K562 (cell line): ENCODE measurements at regions not wholly inside any gene's neighbourhood (a gene's known extent, or its start where the extent isn't known, plus 50 kb on each side); places are given as distances from the start of the nearest gene placed in this dataset.

Experiments
- ATAC-seq: fragments of 200-7000 bp; cut with Tn5 transposase; 3 replicates; pipeline ENCODE4 v1.9.1; 2020; ENCODE audit warnings: moderate library complexity
- BruUV-seq: library from RNA; stranded (reverse); fragments of 400-500 nt; replicated peaks from 2 replicates; lab custom pipeline; 2021; lab: Mats Ljungman, UMichigan
- CTCF ChIA-PET: fragments of 300-600 bp; formaldehyde crosslinking; extraction: SDS; loops from one replicate; lab custom pipeline; 2021; ENCODE audit warnings: low intra/inter-chr PET ratio; lab: Yijun Ruan, JAX
- POLR2A ChIA-PET: fragments of 300-600, 350-650 bp; sonication (Branson Sonifier 250); formaldehyde crosslinking; extraction: SDS; loops from one replicate; lab custom pipeline; 2021; ENCODE audit warnings: antibody characterized with exemption, inconsistent platforms; lab: Yijun Ruan, JAX
- DNase-seq, 4 experiments: peaks; one replicate each; pipeline versions ENCODE4 v3.0.0 to v3.0.0-alpha.2; 2011 to 2018; ENCODE audit warnings: low spot score in 3 of 4, mixed read lengths in 3 of 4; ENCODE audit errors: extremely low read depth in 1 of 4
- FAIRE-seq: peaks from 2 replicates; lab custom pipeline; 2011; peaks lifted over from hg19 to GRCh38; lab: Jason Lieb, UNC
- H2AFZ ChIP-seq: 2 replicates; pipeline ENCODE4 v1.6.0; 2011; ENCODE audit warnings: low read depth, low read length, control low read depth, inconsistent platforms
- H3K27ac ChIP-seq: fragments of 200-600 bp; 3 replicates; pipeline ENCODE4 v1.8.0; 2011; ENCODE audit warnings: low read depth, mild to moderate bottlenecking, control low read depth, inconsistent platforms, low read length, moderate library complexity, mixed read lengths; ENCODE audit errors: extremely low read depth
- H3K27me3 ChIP-seq, 2 experiments: fragments of 300-600 bp in 1 of 2; 2 replicates in 1 of 2; 3 replicates in 1 of 2; pipeline versions ENCODE4 v1.6.0 to v1.8.0; 2011; ENCODE audit warnings: inconsistent platforms in 2 of 2, low read length in 2 of 2, mild to moderate bottlenecking in 1 of 2, mixed read lengths in 1 of 2, moderate library complexity in 1 of 2; ENCODE audit not compliant: control insufficient read depth in 2 of 2, insufficient read depth in 2 of 2
- H3K36me3 ChIP-seq: fragments of 300-600 bp; 3 replicates; pipeline ENCODE4 v1.8.0; 2011; ENCODE audit warnings: mild to moderate bottlenecking, low read length, inconsistent platforms; ENCODE audit not compliant: control insufficient read depth, insufficient read depth
- H3K4me1 ChIP-seq, 2 experiments: fragments of 200-600 bp in 1 of 2; replicated peaks in 1 of 2; 2 replicates in 1 of 2; 3 replicates in 1 of 2; pipeline versions ENCODE4 v1.5.1 to v1.8.0; 2011; ENCODE audit warnings: inconsistent platforms in 2 of 2, low read length in 2 of 2, mild to moderate bottlenecking in 1 of 2, mixed read lengths in 1 of 2, moderate library complexity in 1 of 2; ENCODE audit not compliant: control insufficient read depth in 2 of 2, insufficient read depth in 2 of 2
- H3K4me2 ChIP-seq: 2 replicates; pipeline ENCODE4 v1.6.1; 2011; ENCODE audit warnings: low read length, control low read depth, inconsistent platforms, mixed read lengths; ENCODE audit not compliant: insufficient read depth
- H3K4me3 ChIP-seq: fragments of 200-600 bp; sonication (generic), shearing (Covaris generic); 2 replicates; pipeline ENCODE4 v1.5.1; 2016; ENCODE audit warnings: control low read depth, inconsistent platforms
- H3K79me2 ChIP-seq: fragments of 200-600 bp; 3 replicates; pipeline ENCODE4 v1.8.0; 2011; ENCODE audit warnings: low read length, inconsistent platforms; ENCODE audit not compliant: control insufficient read depth, insufficient read depth
- H3K9ac ChIP-seq, 2 experiments: 2 replicates each; pipeline versions ENCODE4 v1.6.0 to v1.6.1; 2011; ENCODE audit warnings: low read depth in 2 of 2, low read length in 2 of 2, control low read depth in 1 of 2, inconsistent platforms in 1 of 2, mild to moderate bottlenecking in 1 of 2, mixed read lengths in 1 of 2; ENCODE audit not compliant: insufficient read depth in 1 of 2
- H3K9me1 ChIP-seq: one replicate; pipeline ENCODE4 v1.6.0; 2011; ENCODE audit warnings: inconsistent platforms, mild to moderate bottlenecking, low read length, moderate library complexity; ENCODE audit not compliant: control insufficient read depth, insufficient read depth
- H3K9me3 ChIP-seq: replicated peaks from 2 replicates; pipeline ENCODE4 v1.5.1; 2011; ENCODE audit warnings: low read depth, low read length, inconsistent platforms; ENCODE audit not compliant: control insufficient read depth, insufficient read depth
- H4K20me1 ChIP-seq: replicated peaks from 2 replicates; pipeline ENCODE4 v1.6.1; 2011; ENCODE audit warnings: low read length, inconsistent platforms, mixed read lengths; ENCODE audit not compliant: control insufficient read depth, insufficient read depth
- BRF1 ChIP-seq: IDR thresholded peaks from 3 replicates; pipeline ENCODE4 v1.6.1; 2011; ENCODE audit warnings: borderline replicate concordance, mild to moderate bottlenecking; ENCODE audit not compliant: insufficient read length; ENCODE audit errors: extremely low read depth
- CEBPB ChIP-seq: fragments of 450-650 bp; IDR thresholded peaks from 2 replicates; pipeline ENCODE4 v1.6.1; 2016; ENCODE audit warnings: missing genetic modification characterization, missing compliant biosample characterization
- CEBPG ChIP-seq, 3 experiments: fragments of 200-800 bp in 1 of 3; sonication (Bioruptor generic) in 1 of 3; sonication (generic) in 1 of 3; formaldehyde crosslinking in 1 of 3; IDR thresholded peaks in 2 of 3; conservative IDR thresholded peaks in 1 of 3; 2 replicates each; pipeline versions ENCODE4 v1.6.1 to v1.8.0; 2016 to 2022; ENCODE audit warnings: missing compliant biosample characterization in 2 of 3, missing genetic modification characterization in 2 of 3, mild to moderate bottlenecking in 1 of 3, missing genetic modification reagents in 1 of 3
- ERF ChIP-seq: fragments of 450-650 bp; formaldehyde crosslinking; IDR thresholded peaks from 2 replicates; pipeline ENCODE4 v1.4.0; 2020; ENCODE audit warnings: mild to moderate bottlenecking, mixed read lengths
- ETS2 ChIP-seq: IDR thresholded peaks from 2 replicates; pipeline ENCODE4 v1.6.1; 2016; ENCODE audit warnings: borderline replicate concordance, missing genetic modification characterization, mild to moderate bottlenecking, moderate library complexity, missing compliant biosample characterization; ENCODE audit not compliant: poor library complexity, severe bottlenecking
- NUFIP1 ChIP-seq: fragments of 450-650 bp; IDR thresholded peaks from 2 replicates; pipeline ENCODE4 v1.6.1; 2018; ENCODE audit not compliant: partially characterized antibody
- RBFOX2 ChIP-seq: fragments of 200-400 bp; formaldehyde crosslinking; IDR thresholded peaks from 2 replicates; pipeline ENCODE4 v1.6.1; 2017; ENCODE audit warnings: low read depth, mild to moderate bottlenecking, low read length, moderate library complexity
- TAF9B ChIP-seq: fragments of 450-650 bp; IDR thresholded peaks from 2 replicates; pipeline ENCODE4 v1.6.1; 2018; ENCODE audit warnings: mild to moderate bottlenecking; ENCODE audit not compliant: partially characterized antibody
- TEAD2 ChIP-seq: fragments of 450-650 bp; IDR thresholded peaks from 2 replicates; pipeline ENCODE4 v1.6.1; 2016; ENCODE audit warnings: missing genetic modification characterization, control low read depth, missing compliant biosample characterization
- WGBS: fragments of 100-300 bp; shearing (Covaris generic); methylation state at CpG from one replicate; pipeline ENCODE4 v1.1.6; 2016; ENCODE audit warnings: low coverage, mixed read lengths; ENCODE audit not compliant: insufficient coverage; ENCODE audit errors: missing lambda C conversion rate; 5-methylcytosine and 5-hydroxymethylcytosine counted together
- in situ Hi-C: fragments of 300-500 bp; cut with MboI; formaldehyde crosslinking; loops from 4 replicates; pipeline ENCODE4 v1.15.0; 2018; ENCODE audit warnings: inconsistent platforms, mixed read lengths
- intact Hi-C: fragments of 100-400 bp; cut with micrococcal nuclease; formaldehyde crosslinking; loops from 2 replicates; pipeline ENCODE4 v1.14.2; 2022

GRCh38 chr16:8204769-8205168 is 385.5 kb downstream of the TMEM114 start:
- CTCF ChIA-PET = no interaction called here
- Histone ChIP-seq H4K20me1 (no peaks in the 10 kb centered on the region), H3K9me3 (no peaks in the 10 kb centered on the region; the same call in 1 of the 2 replicates), H3K27ac (no peak overlapping the region), H3K9ac (no peak overlapping the region), H3K27me3 (peaks cover 0 to 4% of the 10 kb centered on the region in 2 experiments; a peak in 2 of 5 replicates), H3K4me3 (no peak overlapping the region), H2AFZ (no peak overlapping the region), H3K4me2 (no peak overlapping the region), H3K36me3 (no peaks in the 10 kb centered on the region), H3K79me2 (no peaks in the 10 kb centered on the region), H3K9me1 (no peaks in the 10 kb centered on the region), H3K4me1 (no peaks in the 10 kb centered on the region)
- intact Hi-C loops (no loop called here), in situ Hi-C loops (no loop called here)
- WGBS = 0% methylated on average over 1 of the region's 1 CpG
- no peak for ATAC-seq
- POLR2A ChIA-PET = interaction anchor here (0.7 to 0.9 kb wide), 2 partner anchors 11 to 90 kb away, joined by 3 to 6 read pairs; no protein-coding TSS in a partner anchor
- DNase-seq = no peak
- no TSS peak for BruUV-seq
- no peak for FAIRE-seq
- TF ChIP-seq TEAD2 (no peak), ERF (CRISPR knock-in tag) (no peak), BRF1 (no peak), TAF9B (no peak), CEBPB (tag) (peak; percentile 84), CEBPG (CRISPR knock-in tag; IDR thresholded peaks at IDR 0.05) (no peak), CEBPG (tag; conservative IDR thresholded peaks at IDR 0.05 in 1 of 2, IDR thresholded peaks at IDR 0.05 in 1 of 2) (peak; percentile 34 to 70; a peak in 2 of 4 replicates), RBFOX2 (no peak), ETS2 (tag) (no peak), NUFIP1 (no peak)
